GM19328 (cell line): ENCODE measurements at regions not wholly inside any gene's neighbourhood (a gene's known extent, or its start where the extent isn't known, plus 50 kb on each side); places are given as distances from the start of the nearest gene placed in this dataset.
"Not testable (repeated sequence)": the region's sequence is repeated elsewhere in the genome, so short reads cannot be mapped to it uniquely, and the experiment has no call there.

Experiments
- ATAC-seq: cut with Tn5 transposase; IDR thresholded peaks from one replicate; pipeline ENCODE4 v1.9.1; 2021; ENCODE audit warnings: mild to moderate bottlenecking, moderate library complexity; ENCODE audit not compliant: unreplicated experiment

- ATAC-seq: no peak
Observed at GRCh38 chr5:62922191-62922590, 343.6 kb downstream of the LRRC70 start.

DNA sequence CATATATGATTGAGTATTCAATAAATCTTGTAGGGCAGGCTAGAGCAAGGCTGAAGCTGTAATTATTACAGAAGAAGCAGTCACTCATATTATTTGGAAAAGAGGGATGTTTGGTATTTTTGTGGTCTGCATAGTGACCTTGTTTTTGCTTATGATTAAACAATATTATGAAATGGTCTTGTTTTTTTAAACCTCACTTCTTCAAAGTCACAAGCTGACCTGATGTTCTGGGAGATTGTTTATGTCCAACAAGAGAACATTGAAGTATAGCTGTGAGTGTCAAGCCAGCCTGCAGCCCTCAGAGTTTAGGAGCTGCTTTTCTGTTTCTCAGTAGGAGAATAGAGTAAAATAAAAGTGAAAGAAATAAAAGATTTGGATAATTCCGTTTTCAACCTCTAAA, 342.2 kb downstream of the LRRC70 start:
- no peak for ATAC-seq

- no peak for ATAC-seq
Observed at GRCh38 chr5:62909326-62909725, 330.7 kb downstream of the LRRC70 start.

- ATAC-seq: no peak
Observed at GRCh38 chr5:62902126-62902525, 323.5 kb downstream of the LRRC70 start.

DNA sequence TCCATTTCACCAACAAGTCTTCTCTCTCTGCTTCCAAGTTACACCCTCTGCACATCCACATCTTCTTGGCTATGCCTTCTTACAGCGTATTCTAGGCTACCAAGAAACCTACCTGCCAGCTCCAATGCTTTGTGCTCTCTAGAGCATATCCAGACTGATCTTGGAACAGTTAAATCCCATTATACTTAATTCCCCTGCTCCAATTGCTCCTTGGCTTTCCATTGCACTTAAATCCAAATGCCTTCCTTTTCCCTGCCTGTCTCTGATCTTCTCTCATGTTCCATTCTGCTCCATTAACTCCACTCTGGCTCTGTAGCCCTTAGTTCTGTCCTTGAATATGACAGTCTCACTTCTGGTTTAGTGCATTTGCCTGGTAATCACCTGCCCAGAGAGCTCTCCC, 322.4 kb downstream of the LRRC70 start:
- ATAC-seq: no peak

GRCh38 chr5:62896121-62896893, 317.7 kb downstream of the LRRC70 start:
- no peak for ATAC-seq

- no peak for ATAC-seq
Observed at GRCh38 chr5:62886603-62887315, 308.1 kb downstream of the LRRC70 start.

DNA sequence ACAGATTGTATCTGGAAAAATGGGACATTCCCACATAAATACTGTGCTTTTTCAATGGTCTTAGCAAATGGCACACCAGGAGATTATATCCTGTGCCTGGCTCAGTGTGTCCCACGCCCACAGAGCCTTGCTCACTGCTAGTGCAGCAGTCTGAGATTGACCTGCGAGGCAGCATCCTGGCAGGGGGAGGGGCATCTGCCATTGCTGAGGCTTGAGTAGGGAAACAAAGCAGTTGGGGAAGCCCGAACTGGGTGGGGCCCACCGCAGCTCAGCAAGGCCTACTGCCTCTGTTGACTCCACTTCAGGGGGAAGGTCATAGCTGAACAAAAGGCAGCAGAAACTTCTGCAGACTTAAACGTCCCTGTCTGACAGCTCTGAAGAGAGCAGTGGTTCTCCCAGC, 258.7 kb downstream of the LRRC70 start:
- ATAC-seq: not testable (repeated sequence)

DNA sequence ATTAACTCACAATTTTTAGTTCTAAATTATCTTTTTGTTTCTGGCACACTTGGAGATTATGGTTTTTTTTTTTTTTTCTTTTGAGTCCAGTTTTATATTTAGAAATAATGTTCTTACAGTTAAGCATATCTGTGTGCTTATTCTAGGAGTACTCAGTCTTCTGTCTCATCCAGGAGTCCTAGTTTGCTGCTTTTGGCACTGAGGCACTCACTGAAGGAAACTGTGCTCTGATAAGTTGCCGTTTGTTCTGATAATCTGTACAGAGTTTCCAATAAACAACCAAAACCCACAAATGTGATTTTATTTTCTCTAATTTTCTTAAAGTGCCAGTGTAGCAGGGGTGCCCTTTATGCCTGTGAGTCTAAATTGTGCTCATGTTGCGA, 251.0 kb downstream of the LRRC70 start:
- ATAC-seq: no peak

GRCh38 chr5:62828742-62829603, 250.4 kb downstream of the LRRC70 start:
- no peak for ATAC-seq

GRCh38 chr5:62825623-62826220, 247.1 kb downstream of the LRRC70 start:
- no peak for ATAC-seq

DNA sequence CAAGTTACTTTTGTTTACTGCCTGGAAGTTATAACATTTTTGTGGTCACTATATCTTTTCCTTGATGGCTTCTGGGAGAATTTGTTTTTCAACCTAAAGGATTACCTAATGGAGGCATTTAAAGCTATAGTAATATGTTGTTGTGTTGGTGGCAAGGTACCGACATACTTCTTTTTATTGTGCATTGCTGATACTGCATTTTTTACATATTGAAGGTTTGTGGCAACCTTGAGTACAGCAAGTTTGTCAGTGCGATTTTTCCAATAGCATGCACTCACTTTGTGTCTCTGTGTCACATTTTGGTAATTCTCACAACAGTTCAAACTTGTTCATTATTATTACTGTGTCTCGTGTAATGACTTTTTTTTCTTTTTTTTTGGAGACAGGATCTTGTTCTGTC, 246.3 kb downstream of the LRRC70 start:
- ATAC-seq: no peak

- not testable (repeated sequence) for ATAC-seq
Observed at GRCh38 chr5:62817043-62817442, 238.4 kb downstream of the LRRC70 start.

GRCh38 chr5:62814991-62815390, 236.4 kb downstream of the LRRC70 start:
- ATAC-seq: no peak

DNA sequence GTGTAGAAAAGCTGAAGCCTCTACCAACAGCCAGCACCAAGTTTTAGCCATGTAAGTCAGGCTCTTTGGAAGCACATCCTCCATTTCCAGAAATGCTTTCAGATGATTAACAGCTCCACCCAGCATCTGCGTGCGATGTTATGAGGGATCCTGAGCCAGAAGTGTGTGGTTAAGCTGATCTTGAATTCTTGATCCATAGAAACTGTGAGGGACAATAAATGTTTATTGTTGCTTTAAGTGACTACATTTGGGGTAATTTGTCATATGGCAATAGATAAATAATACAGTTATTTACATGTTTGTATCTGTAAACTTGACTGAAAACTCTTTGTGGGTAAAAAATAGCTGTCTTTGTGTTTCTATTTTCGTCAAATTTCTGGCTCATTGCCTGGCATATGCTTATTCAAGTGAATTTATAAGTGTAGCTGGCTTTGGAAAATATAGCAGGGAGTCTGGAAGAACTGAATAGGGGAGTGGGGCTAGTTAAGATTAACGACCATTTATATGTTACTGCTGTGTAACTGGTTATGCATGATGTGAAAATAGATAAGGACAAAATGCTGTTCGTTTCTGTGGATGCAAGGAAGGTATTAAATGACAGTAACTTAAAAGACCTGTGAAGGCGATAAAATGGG, 234.1 kb downstream of the LRRC70 start:
- no peak for ATAC-seq

DNA sequence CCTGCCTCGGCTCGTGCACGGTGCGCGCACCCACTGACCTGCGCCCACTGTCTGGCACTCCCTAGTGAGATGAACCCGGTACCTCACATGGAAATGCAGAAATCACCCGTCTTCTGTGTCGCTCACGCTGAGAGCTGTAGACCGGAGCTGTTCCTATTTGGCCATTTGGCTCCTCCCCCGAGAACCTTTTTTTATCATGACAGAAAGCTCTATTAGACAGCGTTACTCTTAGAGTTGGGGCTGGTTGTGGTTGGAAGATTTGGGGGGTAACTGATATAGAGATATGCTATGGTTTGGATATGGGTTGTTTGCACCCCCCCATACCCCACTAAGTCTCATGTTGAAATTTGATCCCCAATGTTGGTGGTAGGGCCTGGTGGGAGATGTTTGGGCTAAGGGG, 226.2 kb downstream of the LRRC70 start:
- not testable (repeated sequence) for ATAC-seq

GRCh38 chr5:62795926-62796325, 217.3 kb downstream of the LRRC70 start:
- no peak for ATAC-seq

DNA sequence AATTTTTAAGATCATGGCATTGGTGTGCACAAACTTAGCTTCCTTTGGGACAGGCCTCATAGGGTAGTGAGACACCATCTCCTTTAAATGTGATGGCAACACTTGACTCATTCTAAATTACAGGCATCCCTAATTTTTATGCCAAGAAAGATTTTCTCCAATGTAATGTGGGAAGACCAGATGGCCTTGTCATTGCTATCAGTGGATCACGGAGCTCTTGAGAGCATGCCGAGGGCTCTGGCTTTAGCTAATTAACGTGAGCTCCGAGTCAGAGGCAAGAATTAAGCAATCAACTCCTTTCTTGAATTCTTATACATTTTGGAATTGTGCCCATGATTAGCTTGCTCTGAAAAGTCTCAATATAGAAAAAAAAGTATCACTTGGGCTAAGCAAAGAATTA, 215.8 kb downstream of the LRRC70 start:
- no peak for ATAC-seq

DNA sequence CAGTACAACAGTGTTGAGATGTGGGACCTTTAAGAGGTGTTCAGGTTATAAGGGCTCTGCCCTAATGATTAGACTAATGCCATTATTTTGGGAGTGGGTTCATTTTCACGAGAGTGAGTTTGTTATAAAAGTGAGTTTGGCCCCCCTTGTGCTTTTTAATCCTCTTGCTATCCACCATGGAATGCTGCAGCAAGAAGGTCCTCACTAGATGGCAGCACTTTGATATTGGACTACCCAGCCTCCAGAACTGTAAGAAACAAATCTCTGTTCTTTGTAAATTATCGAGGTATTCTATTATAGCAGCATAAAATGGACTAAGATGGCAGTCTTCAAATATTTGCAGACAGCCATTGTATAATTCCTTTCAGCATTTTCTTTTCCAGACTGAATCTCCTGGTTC, 212.4 kb downstream of the LRRC70 start:
- no peak for ATAC-seq

DNA sequence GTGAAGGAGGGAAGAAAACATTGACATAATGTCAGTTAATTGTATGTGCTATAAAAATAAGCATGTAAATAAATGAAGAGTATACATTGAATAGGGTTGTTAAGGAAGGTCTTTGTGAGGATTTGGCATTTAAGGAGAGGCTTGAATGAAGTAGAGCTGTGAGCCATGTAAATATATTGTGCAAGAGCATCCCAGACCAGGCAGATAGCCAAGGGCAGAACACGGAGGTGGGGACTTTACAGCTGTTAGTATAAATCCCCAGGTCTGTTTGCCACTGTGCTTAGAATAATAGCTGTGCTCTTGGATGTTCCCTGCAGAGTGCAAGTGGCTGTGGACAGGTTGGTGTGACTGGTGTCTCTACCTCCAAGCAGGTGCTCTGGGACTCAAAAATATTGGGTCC, 211.7 kb downstream of the LRRC70 start:
- ATAC-seq: no peak

GRCh38 chr5:62786099-62786498, 207.5 kb downstream of the LRRC70 start:
- no peak for ATAC-seq
